GM12873 (cell line): ENCODE measurements at regions not wholly inside any gene's neighbourhood (a gene's known extent, or its start where the extent isn't known, plus 50 kb on each side); places are given as distances from the start of the nearest gene placed in this dataset.

Source experiments
- TF ChIP-seq, protein P1 (sequence below): IDR thresholded peaks from 2 replicates; pipeline ENCODE4 v1.5.1; 2012; ENCODE audit warnings: low read depth, mild to moderate bottlenecking, moderate library complexity, low read length, control low read depth; ENCODE audit not compliant: insufficient read depth; ENCODE audit errors: missing control alignments

DNA sequence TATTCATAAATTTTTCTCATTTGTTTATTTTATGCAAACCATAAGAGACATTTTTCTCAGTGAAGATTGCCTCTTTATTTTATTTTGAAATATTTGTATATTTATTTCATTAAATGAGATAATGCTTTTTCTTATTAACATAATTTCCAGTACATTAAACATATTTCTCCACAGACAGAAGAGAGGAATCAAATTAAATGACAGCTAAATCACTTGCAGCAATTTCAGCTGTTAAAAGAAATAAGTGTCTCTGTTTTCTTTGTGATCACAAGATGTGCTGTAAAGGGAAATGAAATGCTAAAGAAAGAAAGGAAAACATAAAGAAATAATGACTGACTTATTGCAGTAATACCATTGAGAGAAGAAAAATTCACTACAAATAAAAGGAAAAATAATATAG, 414.0 kb upstream of the FANCL start:
- TF ChIP-seq, protein P1, sequence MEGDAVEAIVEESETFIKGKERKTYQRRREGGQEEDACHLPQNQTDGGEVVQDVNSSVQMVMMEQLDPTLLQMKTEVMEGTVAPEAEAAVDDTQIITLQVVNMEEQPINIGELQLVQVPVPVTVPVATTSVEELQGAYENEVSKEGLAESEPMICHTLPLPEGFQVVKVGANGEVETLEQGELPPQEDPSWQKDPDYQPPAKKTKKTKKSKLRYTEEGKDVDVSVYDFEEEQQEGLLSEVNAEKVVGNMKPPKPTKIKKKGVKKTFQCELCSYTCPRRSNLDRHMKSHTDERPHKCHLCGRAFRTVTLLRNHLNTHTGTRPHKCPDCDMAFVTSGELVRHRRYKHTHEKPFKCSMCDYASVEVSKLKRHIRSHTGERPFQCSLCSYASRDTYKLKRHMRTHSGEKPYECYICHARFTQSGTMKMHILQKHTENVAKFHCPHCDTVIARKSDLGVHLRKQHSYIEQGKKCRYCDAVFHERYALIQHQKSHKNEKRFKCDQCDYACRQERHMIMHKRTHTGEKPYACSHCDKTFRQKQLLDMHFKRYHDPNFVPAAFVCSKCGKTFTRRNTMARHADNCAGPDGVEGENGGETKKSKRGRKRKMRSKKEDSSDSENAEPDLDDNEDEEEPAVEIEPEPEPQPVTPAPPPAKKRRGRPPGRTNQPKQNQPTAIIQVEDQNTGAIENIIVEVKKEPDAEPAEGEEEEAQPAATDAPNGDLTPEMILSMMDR: no peak

GRCh38 chr2:58651930-58652329, 410.8 kb upstream of the FANCL start:
- TF ChIP-seq, protein P1: no peak

DNA sequence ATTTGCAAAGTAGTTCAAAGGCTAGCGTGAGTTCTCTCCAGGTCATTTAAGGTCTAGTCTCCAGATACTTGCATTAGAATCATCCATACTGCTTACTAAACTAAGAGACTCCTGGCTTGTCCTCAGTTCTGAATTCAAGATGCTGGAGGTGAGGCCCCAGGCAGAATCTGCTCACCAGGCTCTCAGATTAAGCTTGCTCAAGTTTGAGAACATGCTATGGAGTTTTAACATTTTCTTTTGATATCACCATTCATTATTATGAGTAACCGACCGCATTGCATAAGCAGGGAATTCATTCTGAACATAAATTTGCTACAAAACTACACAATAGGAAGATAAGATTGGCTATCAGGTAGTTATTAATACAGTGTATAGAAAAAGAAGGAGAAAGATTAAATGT, 409.7 kb upstream of the FANCL start:
- TF ChIP-seq, protein P1: no peak

- TF ChIP-seq, protein P1: no peak
These were observed 408.6 kb upstream of the FANCL start for GRCh38 chr2:58649756-58650155.

DNA sequence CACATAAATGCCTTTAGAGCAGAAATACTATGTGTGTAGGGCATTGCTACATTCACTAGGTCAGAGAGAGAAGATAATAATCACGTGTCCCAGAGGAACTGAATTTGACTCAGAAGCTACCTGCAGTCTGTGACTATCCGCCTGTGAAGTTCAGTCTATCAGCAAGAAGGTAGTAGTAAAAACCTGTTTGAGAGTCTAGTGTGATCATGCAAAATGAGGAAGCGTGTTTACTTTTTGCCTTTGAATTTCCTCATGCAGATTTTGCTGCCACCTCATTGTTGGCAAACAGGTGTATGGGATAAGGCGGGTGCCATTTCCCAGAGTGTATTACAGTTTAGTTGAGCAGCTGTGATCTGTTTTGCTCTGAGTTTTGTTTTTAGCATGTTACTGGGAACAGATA, 403.9 kb upstream of the FANCL start:
- TF ChIP-seq, protein P1: no peak

DNA sequence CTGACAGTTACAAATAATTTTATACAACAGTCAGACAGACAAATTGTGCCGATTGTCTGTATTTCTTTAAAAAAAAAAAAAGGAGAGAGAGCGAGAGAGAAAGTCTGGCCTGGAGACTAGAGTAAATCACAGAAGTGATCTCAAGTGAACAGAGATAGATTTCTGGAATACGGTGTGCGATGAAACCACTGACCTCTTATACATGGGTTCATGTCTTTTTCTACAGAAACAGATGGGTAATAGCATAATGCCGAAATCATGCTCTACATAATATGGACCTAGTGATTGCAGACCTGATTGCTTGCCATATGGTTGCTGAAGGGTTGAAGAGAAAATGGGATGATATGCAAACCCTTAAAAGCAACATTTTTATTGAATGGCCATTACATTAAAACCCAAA, 403.3 kb upstream of the FANCL start:
- TF ChIP-seq, protein P1: no peak

GRCh38 chr2:58641001-58641400, 399.9 kb upstream of the FANCL start:
- TF ChIP-seq, protein P1: no peak
